GM18511 (cell line): ENCODE measurements at regions not wholly inside any gene's neighbourhood (a gene's known extent, or its start where the extent isn't known, plus 50 kb on each side); places are given as distances from the start of the nearest gene placed in this dataset.
"Not testable (repeated sequence)": the region's sequence is repeated elsewhere in the genome, so short reads cannot be mapped to it uniquely, and the experiment has no call there.

Source experiments
- ATAC-seq: cut with Tn5 transposase; IDR thresholded peaks from one replicate; pipeline ENCODE4 v1.9.1; 2021; ENCODE audit warnings: mild to moderate bottlenecking, moderate library complexity; ENCODE audit not compliant: unreplicated experiment

GRCh38 chr12:131466932-131467331 lies 244.0 kb upstream of the SFSWAP start:
- ATAC-seq: no peak

- ATAC-seq: no peak
Observed at GRCh38 chr12:131468206-131468605, 242.7 kb upstream of the SFSWAP start.

GRCh38 chr12:131469945-131470344 lies 240.9 kb upstream of the SFSWAP start:
- ATAC-seq: not testable (repeated sequence)

- no peak for ATAC-seq
Observed at GRCh38 chr12:131471271-131471905, 239.5 kb upstream of the SFSWAP start.

- ATAC-seq: no peak
Observed at GRCh38 chr12:131471946-131472732, 238.8 kb upstream of the SFSWAP start.

GRCh38 chr12:131473261-131473660 lies 237.6 kb upstream of the SFSWAP start:
- no peak for ATAC-seq

- ATAC-seq: no peak
Observed at GRCh38 chr12:131473741-131474709, 236.9 kb upstream of the SFSWAP start.

GRCh38 chr12:131475012-131475411 lies 235.9 kb upstream of the SFSWAP start:
- ATAC-seq: not testable (repeated sequence)

GRCh38 chr12:131477613-131478012 lies 233.3 kb upstream of the SFSWAP start:
- no peak for ATAC-seq

GRCh38 chr12:131478468-131478867 lies 232.4 kb upstream of the SFSWAP start:
- no peak for ATAC-seq

GRCh38 chr12:131482199-131482598 lies 228.7 kb upstream of the SFSWAP start:
- ATAC-seq: no peak

- ATAC-seq: no peak
Observed at GRCh38 chr12:131482686-131483085, 228.2 kb upstream of the SFSWAP start.

- ATAC-seq: no peak
Observed at GRCh38 chr12:131486451-131487230, 224.2 kb upstream of the SFSWAP start.

GRCh38 chr12:131487388-131488124 lies 223.3 kb upstream of the SFSWAP start:
- no peak for ATAC-seq

GRCh38 chr12:131489718-131490117 lies 221.2 kb upstream of the SFSWAP start:
- no peak for ATAC-seq

- ATAC-seq: no peak
Observed at GRCh38 chr12:131491155-131491554, 219.7 kb upstream of the SFSWAP start.

- no peak for ATAC-seq
Observed at GRCh38 chr12:131491916-131492490, 218.9 kb upstream of the SFSWAP start.

GRCh38 chr12:131493068-131493826 lies 217.6 kb upstream of the SFSWAP start:
- no peak for ATAC-seq

- ATAC-seq: no peak
Observed at GRCh38 chr12:131494216-131494615, 216.7 kb upstream of the SFSWAP start.
